ENCODE measurements at regions not wholly inside any gene's neighbourhood (a gene's known extent, or its start where the extent isn't known, plus 50 kb on each side); places are given as distances from the start of the nearest gene placed in this dataset.

- DNase-seq (ENCODE audit: low spot score) = no peak
These were observed 220.1 kb downstream of the OSR1 start for GRCh38 chr2:19138264-19138825.

- DNase-seq (ENCODE audit: low spot score) = no peak
These were observed 221.0 kb downstream of the OSR1 start for GRCh38 chr2:19137433-19137832.

- DNase-seq (ENCODE audit: low spot score) = no peak
These were observed 225.5 kb downstream of the OSR1 start for GRCh38 chr2:19132967-19133366.

DNA sequence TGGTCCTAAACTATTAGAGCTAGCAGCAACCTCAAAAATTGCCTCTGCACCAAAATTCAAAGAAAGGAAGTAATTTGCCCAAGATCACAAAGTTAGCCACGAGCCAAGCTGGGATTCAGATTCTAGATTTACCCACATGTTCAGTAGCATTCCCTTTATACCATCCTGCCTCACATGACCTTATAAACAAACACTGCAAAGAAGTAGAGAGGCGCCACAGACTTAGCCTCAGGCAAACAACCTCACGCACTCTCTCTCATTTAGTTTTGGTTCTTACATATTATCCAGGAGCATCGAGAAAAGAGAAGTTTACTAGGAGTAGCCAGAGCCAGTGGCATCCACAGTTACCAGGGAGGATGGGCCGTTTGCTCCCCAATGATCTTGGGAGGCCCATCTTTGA, 226.6 kb downstream of the OSR1 start:
- DNase-seq (ENCODE audit: low spot score) = no peak

DNA sequence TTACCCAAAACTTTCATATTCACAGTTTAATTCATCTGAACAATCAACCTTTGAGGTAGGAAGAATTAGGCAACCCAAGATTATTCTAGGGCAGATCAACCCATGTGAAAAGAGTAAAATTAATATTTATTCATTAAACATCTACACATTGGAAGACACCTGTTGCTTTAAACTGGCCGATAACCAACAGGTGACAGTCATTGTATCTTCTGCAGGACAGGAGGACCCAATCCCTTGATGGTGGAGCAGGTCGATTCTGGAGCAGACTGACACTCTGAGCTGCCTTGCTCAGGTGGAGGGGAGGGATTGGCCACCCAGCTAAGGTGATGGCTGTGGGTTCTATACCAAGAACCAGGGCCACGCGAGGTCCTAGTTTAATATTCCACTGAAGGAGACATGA, 230.3 kb downstream of the OSR1 start:
- no peak for DNase-seq (ENCODE audit: low spot score)

DNA sequence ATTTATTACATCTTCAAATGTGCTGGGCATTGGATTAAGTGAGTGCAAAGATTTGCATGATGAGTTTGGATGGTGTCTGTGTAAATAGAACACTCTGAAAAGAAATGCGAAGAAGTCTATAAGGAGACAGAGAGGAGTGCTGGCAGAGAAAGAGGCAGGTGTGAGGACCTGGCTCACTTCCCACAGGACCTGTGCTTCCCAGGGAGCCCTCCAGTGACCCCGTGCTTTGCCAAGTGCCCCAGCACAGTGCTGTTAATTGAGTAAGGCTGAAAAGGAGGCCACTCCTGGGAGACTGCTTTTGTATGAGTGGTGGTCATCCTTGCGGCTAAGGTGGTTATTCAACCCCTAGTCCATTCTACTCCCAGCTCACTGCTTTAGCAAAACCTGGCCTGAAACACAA, 230.8 kb downstream of the OSR1 start:
- no peak for DNase-seq (ENCODE audit: low spot score)

- DNase-seq (ENCODE audit: low spot score) = peak; percentile 32
These were observed 232.3 kb downstream of the OSR1 start for GRCh38 chr2:19125901-19126680.

- no peak for DNase-seq (ENCODE audit: low spot score)
These were observed 234.3 kb downstream of the OSR1 start for GRCh38 chr2:19124135-19124534.

DNA sequence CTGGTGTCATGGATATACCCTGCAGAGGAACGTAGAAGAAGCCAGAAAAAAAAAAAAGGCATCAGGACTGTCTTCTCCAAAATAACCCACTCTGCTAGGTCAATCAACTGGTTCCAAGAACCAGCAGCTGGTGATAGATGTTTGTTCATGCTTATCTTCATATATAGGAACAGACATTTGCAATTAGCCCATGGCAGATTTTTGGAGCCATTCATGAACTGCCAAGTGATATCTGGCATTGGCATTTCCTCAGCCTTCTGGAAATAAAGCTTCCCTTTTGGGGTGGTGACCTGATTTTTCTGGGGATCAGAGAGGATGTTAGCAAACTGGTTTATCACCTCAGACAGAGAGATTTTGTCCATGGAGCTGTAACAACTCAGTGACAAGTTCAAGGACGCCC, 234.9 kb downstream of the OSR1 start:
- no peak for DNase-seq (ENCODE audit: low spot score)

DNA sequence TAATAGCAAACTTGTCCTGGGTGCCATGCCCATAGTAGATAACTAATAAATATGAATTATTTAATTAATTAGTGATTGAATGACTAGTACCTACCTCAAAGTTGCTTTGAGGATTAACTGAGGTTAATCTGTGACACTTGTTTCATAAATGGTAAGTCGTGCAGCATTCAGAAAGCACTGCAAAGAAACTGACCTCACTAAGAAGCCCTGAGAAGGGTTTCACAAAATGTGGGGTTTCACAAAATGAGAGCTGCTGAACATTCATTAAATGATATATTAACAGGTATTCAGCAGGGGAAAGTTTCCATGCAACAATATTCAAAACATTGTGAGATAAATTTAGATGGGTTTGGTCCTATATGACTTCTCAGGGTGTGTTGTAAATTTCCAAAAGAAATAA, 236.2 kb downstream of the OSR1 start:
- no peak for DNase-seq (ENCODE audit: low spot score)

DNA sequence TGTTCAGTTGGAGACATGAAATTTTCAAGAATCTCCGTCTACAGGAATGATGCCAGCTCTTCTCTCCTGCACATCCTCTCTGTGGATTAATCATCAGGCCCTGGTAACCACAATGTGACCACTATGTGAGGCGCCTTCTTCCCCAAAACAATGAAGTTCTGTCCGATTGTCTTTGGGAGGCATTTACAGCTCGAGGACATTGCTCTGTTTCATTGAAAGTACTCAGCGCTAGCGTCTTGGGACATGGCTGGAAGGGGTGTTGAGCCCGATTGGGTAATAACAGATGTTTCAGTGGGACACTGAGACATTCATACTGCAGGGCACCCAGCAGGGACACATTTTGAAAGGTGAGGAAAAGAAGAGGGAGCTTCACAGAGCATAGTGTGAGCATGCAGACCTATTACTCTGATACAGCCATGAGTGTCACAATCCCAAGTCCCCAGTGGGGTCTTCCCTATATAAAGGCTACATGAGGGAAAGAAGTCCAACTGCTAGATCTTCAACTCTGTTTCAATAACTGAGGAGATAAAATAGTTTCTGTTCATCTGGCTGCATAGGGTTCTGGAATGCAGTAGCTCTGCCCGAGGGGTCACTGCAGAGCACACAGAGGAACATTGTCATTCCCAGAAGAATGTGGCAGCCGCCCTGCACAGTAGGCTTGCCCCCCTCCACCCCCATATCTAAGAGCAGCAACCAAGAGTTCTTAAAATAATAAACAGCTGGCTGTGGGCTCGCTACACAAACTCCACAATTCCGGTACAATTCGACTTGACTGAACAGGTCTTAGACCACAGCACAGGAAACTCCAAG, 237.3 kb downstream of the OSR1 start:
- peak; percentile 95 for DNase-seq (ENCODE audit: low spot score)

GRCh38 chr2:19120181-19120580, 238.2 kb downstream of the OSR1 start:
- peak; percentile 60 for DNase-seq (ENCODE audit: low spot score)

DNA sequence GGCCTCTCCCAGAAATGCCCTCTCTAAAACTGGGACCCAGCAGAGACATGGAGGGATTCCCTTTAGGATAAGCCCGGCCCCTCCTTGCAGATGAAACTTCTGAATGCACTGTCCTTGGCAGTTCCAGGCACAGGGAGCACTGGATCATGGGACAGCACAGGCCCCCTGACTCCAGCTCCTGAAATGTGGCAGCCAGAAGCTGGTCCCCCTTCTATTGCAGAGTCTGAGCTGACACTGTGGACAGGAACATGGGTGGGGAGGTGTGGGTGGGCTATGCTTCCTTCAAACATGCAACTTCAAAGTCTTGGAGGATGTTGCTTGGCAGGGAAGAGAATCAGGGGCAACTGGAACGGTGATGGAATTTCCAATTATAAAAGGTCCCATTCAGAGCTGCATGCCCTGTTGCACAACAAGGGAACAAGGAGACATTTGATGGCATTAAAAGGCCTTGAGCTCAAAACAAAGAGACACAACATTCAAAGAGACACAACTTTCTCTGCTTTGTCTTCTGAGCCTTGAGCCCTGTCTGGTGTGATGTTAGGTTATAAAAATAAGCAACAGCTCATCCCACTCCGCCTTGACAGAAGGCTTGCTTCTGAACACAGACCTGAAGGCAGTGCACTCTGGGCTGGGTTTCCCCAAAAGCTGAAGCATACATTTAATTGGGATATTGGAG, 239.0 kb downstream of the OSR1 start:
- DNase-seq (ENCODE audit: low spot score) = peak; percentile 96

DNA sequence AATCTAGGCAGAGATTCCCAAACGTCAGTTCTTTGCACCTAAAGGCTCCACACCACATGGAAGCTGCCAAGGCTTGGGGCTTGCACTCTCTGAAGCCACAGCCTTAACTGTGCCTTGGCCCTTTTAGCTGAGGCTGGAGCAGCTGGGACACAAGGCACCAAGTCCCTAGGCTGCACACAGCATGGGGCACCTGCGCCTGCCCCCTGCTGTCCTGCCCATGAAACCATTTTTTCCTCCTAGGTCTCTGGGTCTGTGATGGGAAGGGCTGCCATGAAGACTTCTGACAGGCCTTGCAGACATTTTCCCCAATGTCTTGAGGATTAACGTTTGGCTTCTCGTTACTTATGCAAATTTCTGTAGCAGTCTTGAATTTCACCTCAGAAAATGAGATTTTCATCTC, 241.5 kb downstream of the OSR1 start:
- DNase-seq (ENCODE audit: low spot score) = no peak

DNA sequence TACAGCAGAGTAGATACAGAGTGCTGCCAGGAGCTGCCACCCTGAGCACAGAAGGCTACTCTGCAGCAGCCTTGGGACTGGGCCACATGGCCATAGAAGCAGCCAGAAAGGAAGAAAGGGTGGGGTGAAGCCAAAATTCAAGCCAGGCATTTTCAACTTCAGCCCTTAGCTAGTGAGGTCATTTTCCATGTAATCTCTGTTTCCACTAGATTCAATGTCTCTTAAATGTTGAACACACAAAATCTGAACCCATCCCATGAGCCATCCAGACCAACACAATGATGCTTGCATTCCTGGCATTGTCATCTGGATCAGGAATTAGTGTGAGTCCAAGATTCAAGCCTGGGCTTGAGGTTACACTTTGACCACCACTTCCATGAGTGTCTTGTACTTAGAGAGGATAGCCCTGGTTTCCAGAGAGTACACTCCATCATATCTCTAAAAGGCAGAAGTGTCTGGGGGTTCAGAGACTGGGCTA, 243.6 kb downstream of the OSR1 start:
- peak; percentile 22 for DNase-seq (ENCODE audit: low spot score)

- DNase-seq (ENCODE audit: low spot score) = no peak
These were observed 244.3 kb downstream of the OSR1 start for GRCh38 chr2:19114126-19114525.

GRCh38 chr2:19111354-19111753, 247.1 kb downstream of the OSR1 start:
- DNase-seq (ENCODE audit: low spot score) = no peak

DNA sequence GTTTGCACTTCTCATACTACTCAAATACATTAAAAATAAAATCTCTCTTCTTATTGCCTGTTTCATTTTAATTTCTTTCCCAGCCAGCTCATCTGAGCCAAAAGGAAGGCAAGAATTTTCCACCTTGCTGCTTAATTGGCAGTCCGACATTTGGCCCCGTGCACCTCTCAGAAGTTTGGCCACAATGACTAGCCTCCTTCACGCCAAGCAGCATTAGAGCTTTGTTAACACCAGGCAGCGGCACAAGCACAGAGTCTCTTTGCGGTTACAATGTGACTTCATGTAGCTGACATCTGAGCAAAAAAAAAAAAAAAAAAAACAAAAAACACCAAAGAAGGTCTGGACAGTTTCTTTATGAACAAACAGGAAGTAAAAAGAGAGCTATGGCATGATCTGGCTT, 248.9 kb downstream of the OSR1 start:
- no peak for DNase-seq (ENCODE audit: low spot score)

DNA sequence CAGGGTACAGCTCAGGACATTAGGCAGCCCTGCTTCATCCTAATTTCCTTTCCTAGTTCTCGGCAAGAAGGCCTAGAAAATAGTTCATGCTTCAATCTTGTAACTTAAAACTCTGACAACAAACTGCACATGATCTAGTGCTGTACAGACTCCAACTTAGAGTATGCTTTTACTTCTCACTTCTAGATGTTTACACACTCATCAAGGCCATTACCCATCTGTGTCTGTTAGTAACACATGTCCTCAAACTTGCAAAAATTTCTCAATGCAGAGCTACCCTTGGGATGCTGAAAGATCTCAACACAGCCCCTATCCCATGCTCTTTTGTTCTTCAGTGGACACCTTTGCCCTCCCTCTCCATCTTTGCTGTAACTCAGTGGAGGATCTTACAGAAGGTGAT, 252.0 kb downstream of the OSR1 start:
- DNase-seq (ENCODE audit: low spot score) = no peak

DNA sequence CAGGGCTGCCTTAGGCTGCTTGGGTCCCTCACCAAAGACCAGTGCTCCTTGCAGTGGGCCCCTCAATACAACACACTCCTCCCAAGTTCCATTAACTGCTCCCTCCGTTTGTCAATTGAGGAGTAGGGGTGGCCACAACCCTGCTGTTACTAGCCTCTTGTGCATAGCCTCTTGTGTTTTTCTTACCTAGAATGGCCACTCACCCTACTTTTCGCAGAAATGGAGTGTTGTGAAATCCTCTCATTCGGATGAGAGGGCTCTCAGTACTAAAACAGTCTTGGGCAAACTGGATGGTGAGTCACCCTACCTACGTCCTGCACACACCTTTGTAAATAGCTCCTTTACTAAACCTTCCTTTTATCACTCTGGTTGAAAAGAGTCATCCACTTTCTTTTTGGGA, 253.9 kb downstream of the OSR1 start:
- DNase-seq (ENCODE audit: low spot score) = no peak

- DNase-seq (ENCODE audit: low spot score) = no peak
These were observed 255.6 kb downstream of the OSR1 start for GRCh38 chr2:19102696-19103423.

DNA sequence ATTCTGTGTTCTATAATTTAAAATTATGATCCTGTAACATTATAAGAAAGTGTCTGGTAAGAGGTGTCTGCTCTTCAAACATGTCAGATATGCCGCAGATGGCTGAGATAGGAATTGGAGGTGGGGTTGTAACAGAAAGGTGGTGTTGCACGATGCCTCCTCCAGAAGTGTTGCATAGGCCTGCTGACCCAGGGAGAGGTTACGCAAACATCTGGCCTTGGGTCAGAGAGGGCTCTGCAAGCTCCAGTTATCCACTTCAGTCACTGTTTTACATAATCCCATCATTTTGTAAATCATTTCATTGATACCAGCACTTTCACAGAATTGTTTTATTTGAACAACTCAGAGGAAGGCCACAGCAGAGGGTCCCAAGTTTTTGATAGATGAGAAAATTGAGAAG, 256.5 kb downstream of the OSR1 start:
- DNase-seq (ENCODE audit: low spot score) = no peak
